HG02973 (cell line): ENCODE measurements at regions not wholly inside any gene's neighbourhood (a gene's known extent, or its start where the extent isn't known, plus 50 kb on each side); places are given as distances from the start of the nearest gene placed in this dataset.

Source experiments
- ATAC-seq: cut with Tn5 transposase; IDR thresholded peaks from one replicate; pipeline ENCODE4 v1.9.1; 2021; ENCODE audit warnings: moderate library complexity; ENCODE audit not compliant: unreplicated experiment

DNA sequence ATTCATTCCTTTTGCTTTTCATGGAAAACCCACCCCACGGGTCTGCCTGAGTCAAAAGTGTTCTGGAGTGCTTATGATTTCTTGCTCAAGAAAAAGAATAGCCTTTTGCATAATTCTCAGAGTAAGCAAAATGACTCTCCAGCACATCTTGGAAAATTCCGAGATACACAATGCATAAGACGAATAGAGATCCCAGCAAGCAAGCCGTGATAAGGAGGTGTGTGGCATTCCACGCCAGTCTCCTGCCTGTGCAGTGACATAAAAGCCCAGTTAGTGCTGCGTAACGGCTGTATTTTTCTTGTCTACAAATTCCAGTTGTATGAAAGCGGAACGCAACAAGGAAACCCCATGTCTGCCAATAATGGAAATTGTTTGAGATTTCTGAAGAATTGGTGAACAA is 237.9 kb upstream of the GATB start:
- ATAC-seq = no peak

DNA sequence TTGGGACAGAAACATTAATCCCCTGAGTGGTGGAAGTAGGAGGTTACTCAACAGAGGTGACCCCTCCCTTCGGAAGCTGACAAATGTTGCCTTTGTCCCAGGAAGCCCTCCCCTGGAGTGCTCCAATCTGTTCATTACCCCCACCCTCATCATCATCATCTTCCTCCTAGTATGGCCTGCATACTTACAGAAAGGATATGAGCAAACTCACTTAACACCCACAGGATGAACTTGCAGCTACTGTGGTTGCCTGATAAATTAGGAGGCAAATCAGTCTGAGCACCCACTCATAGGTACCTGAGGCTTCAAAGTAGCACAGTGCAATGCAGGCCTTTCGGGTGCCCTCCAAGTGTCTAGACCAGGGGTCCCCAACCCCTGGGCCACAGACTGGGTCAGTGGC is 236.7 kb upstream of the GATB start:
- no peak for ATAC-seq

DNA sequence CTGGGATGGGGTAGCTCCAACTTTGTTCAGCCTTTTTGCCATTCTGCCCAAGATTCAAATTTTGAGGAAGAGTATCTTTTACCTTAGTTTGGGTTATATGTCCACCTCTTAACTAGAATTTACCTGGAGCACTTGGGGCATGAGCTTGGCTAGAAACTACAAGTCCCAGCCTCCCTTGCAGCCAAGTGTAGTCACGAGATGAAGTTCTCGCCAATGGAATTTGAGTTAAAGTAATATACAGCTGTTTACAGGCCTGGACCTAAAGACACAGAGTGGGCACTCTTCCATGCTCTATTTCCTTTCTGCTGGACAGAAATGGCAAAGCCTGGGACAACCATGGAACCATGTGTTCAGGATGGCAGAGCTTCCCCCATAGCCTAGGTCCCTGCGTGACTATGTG is 233.6 kb upstream of the GATB start:
- no peak for ATAC-seq

DNA sequence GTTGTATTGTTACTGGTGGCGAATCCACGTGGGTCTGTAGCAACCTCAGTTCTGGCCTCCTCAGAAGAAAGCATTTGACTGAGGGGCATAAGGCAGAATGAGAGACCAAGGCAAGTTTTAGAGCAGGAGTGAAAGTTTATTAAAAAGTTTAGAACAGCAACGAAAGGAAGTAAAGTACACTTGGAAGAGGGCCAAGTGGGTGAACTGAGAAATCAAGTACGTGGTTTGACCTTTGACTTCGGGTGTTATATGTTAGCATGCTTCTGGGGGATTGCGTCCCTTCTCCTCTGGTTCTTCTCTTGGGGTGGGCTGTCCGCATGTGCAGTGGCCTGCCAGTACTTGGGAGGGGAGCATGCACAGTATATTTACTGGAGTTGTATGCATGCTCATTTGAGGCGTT is 232.7 kb upstream of the GATB start:
- no peak for ATAC-seq

DNA sequence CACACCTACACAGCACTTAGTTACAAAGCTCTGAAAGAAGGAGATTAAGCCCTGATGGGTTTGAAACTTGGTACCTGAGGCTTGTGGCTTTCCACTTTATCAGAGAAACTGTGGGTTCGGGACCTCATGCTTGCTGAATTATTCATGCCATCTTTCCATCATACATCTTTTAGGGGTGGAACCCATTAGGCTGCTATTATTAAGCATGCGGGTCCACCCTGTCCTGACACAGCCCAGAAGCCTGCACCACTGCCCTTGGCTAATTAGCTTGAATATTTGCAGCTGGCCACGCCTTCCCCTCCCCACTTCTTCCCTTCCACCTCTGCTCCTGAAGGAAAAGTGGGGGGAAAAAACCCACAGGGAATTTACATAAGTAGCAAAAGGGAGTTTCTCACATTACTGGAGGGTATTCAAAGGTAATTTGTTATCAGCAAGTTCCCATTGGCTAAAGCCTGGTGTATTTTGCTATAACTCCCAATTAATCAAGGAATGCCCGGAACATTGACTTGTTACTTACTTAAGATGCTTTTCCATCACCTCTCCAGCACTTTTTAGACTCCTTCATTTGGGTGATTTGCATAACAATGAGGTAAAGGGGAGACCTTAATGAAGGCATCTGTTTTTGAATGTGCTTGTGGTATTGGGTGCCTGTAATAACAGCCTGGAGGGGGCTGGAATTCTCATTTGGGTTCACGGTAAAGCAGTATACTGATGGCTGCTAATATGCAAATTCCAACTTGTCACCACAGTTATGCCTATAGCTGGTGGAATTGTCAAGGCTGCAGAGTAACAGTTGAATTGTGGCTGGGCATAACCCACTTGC is 231.7 kb upstream of the GATB start:
- ATAC-seq = no peak

DNA sequence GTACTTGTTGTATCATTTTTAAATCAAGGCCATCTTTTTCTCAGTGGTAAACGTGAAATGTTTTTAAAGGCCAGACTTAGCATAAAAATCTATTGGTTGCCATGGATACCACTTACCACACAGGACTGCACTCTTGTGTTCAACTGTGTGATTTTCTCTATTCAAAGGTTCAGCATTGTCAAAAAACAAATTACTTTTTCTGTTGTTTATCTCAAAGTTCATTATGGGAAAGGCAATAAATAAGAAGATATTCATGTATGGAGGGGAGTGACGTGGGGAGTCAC is 231.0 kb upstream of the GATB start:
- no peak for ATAC-seq

DNA sequence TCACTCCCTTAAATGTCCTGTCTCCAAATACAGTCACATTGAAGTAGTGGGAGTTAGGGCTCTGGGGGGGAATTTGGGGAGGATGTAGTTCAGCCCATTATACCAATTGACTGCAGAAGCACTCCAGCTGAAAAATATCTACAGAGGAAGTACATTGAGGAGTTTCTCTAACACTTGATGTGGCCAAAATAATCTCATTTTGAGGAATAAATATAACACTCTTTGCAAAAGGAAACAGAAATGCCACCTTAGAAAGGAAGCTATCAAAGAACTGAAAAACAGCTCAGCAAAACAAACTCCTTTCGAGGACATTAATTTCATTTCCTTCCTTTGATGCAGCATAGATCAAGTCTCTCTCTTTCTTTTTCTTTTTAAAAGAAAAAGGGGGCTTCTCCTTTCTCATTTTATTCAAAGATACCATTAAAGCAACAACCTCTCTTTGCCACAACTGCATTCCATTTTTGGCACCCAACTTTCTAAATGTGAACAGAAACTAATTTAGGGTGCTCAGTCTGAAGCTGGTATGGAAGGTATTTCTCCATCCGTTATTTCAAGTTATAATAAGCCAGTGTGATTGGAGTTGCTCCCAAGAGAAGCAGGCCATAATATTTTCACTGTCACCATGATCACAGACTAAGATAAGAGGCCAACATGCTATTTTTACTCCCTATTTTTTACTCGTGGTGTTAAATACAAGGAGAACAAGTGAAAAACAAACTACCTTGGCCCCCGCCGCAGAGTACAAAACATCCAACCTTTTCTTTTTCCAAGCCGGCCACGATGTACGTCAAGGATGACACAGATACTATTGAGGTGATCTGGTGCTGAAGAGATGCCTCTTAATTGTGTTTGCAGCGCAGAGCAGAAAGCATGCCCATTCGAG is 230.4 kb upstream of the GATB start:
- no peak for ATAC-seq

DNA sequence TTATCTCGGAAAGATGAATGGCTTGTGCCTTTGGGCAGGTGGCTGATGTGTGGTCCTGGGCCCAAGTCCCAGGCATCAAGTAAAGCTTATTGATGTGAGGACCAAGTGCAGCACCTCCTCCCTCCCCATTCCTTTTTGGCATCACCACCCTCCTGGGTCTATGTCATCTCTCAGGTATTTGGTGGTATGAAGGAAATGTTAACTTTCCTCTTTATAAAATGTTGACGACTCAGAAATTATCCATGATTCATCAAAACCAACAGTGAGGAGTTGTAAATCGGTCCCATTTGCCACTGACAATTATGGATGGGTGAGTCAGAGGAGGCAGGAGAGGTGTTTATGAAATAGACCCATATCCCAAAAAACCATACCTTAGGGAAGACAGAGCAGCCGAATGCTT is 229.4 kb upstream of the GATB start:
- no peak for ATAC-seq

DNA sequence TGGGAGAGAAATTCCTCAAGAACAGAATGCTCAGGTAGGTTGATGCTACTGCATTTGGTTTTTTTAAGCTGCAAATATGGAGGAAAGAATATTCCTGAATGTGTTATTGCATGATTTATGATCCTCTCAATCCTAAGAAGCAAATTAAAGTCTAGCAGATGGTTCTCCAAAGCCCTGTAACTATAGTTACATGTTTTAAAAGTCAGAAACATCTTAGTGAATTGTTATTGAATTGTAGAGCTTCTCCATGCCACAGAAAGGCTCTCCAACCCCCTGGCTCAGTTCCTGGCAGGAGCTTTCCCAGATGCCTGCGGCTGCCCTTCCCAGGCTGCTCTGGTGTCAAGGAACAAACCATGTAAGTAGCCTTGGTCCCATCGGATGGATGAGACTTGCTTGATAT is 227.8 kb upstream of the GATB start:
- ATAC-seq = no peak

DNA sequence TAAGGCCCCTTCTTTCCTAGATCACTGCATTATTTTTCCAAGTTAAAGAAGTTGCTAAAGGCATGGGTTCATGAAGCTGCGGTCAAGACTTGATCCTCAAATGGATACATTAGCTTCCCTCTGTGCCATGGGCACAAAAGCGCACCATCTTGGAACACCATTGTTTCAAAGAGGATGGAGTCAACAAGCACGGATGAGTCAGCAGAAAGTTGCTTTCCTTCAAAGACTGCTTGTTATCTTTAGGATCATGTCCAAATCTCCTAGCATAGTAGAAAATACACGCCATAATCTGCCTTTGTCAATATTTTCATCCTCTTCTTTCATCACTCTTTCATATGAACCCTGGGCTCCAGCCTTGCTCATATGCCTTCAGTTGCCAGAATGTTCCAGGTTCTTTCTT is 226.8 kb upstream of the GATB start:
- ATAC-seq = no peak

DNA sequence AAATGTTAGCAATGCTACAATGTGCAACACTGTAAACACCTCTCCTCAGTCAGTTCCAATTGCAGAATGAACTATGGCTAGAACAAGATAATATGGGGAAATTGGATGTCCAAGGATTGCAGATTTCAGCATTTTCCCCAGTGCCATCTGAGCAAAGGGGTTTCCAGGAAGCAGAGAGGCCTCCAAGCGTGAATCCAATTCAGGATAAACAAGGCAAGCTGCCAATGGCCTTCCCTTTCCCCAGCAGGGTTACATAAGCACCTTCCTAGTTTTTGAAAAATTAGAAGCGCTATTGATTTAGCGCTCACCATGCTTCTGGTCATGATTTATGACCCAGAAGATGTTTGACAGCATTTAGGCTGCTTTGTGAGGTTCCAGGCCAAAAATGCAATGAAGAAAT is 223.0 kb upstream of the GATB start:
- ATAC-seq = no peak

DNA sequence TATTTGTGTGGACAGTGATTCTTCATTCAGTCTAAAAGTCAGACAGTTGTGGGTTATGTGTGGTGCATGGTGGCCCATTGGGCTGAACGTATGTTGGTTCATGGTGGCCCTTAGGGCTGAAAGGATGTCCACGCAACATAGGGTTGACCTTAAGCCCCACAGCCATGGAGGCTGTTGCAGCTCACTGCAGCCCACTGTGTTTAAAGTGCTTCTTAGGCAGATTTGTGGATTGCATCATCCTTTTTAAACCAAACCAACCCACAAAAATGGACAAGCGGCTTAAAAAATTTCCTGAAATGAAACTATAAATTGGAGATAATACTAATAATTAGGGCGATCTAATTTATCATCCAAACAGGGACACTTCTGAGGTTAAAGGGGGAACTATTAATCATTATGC is 219.0 kb upstream of the GATB start:
- no peak for ATAC-seq

DNA sequence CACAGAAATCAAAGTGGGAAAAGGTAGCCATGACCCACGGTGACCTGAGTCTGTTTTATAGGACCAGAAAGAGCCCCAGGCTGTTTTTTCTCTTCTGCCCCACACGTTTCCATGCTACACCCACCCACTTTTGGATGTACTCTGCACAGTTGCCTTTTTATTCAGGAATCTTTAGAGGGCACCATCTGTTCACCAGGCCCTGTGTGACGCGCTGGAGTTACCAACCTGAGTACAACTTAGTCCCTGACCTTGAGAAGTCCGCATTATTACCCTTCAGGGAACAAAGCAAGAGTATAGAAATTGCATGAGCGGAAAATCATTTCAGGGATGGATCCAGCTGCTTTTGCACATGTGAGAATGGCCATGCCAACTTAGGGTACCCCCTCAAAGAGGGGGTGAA is 207.8 kb upstream of the GATB start:
- no peak for ATAC-seq

DNA sequence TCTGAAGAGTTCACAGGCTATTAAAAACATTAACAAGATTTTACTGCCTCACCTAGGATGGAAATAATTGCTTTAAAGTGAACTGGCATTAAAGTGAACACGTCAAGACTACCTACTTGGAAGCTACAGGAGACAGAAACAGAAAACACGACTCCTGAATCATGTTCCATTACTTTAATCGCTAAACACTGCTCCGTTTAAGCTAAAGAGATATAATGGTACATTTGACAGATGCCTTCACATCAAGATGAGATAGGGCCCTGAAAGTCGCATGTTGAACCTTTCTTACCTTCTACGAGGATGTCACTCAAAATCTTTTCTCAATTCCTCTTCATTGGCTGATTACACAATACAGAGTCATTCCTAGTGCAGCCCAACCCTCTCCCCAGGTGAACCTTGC is 206.3 kb upstream of the GATB start:
- no peak for ATAC-seq

DNA sequence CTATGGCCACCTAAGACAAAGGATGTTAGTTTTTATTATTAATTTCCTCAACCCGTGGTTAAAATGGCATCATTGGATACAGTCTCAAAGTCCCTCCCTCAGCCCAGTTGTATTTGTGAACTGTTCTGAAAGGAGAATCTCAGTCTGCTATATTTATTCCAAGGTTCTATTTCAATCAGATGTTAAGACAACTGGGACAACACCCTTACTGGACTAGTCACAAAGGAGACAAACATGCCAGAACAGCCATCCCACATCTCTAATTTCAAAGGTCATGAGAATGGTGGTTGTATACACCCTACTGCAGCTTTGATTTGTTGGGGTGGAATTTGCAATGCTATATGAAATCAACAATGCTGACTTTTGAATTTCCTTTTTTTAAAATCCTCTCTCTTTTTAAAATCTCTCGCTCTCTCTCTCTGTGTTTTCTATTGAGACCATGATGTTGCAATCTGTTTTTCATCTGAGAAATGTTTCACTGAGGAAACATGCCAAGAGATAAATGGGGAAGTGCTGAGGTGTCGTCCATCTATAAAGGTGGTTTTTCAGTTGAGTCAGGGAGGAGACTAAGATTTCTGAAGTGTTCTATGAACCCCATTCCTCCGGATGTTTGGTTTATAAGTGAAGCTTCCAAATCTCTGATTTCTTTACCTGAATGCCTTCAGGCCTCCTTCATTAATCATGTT is 201.5 kb upstream of the GATB start:
- ATAC-seq = no peak

DNA sequence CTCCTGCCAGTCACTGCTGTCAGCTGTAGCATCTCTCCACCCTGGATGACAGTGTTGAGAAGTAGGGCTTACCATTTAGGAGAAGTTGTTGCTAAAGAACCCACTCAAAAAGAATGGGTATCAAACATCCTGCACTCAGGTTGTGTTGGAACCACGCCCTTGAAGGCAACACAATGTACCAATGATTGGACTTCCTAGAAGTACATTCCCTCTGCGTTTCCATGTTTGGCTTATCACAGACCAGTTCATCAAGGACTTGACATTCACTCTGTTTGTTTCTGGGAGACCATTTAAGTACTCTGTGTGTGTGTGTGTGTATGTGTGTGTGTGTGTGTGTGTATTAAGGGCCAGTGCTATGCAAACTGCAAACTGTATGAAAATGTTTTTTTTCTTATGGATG is 200.6 kb upstream of the GATB start:
- no peak for ATAC-seq

DNA sequence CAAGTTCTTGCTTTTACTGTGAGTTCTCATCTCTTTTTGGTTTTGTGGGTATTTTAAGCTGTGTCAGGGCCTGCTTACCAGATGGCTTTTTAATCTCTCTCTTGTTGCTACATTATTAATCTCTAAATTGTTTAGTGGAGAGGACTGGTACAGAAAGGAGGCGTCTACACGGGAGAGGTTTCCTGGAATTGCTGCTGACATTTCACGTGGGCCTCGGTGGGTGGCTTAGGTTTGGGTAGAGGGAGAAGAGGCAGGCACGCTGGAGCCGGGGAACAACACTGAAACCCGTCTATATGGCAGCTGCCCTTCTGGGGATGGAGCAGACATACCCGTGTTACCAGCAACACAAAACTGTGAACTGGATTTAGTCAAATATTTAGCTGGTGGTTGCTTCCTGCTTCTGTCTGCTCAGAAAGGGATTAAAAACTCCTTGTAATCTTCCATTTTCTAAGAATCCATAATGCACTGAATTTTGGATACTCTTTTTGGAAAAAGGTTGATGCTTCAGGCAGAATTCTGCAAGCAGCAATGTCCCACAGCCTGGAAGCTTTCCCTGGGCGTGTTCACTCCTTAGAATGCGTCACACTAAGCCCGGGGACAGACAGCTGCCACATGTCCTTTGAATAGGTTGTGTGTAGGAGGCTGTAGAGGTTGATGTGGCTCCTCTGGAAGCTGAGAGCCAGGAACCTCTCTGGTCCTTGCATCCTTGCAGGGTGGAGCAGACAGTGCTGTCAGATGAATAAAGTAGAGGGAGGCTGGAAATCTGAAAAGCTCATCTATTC is 199.8 kb upstream of the GATB start:
- ATAC-seq = no peak

DNA sequence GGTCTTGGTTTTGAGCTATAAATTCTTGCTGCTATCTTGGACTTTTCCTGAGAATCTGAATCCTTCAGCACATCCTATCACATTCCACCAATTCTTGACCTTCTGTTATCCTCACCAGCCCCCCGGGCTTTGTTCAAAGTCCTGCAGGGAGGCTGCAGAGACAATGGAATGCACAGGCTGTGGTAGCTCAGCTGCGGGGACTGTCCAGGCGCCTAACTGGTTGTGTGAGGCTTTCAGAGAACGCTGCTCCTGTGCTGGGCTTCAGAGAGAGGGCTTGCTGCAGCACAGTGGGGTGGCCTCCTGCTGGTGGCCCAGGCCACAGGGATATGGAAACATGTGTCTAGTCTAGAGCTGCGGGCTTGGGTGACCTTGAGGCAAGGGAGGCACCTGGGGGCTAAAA is 196.3 kb upstream of the GATB start:
- no peak for ATAC-seq

DNA sequence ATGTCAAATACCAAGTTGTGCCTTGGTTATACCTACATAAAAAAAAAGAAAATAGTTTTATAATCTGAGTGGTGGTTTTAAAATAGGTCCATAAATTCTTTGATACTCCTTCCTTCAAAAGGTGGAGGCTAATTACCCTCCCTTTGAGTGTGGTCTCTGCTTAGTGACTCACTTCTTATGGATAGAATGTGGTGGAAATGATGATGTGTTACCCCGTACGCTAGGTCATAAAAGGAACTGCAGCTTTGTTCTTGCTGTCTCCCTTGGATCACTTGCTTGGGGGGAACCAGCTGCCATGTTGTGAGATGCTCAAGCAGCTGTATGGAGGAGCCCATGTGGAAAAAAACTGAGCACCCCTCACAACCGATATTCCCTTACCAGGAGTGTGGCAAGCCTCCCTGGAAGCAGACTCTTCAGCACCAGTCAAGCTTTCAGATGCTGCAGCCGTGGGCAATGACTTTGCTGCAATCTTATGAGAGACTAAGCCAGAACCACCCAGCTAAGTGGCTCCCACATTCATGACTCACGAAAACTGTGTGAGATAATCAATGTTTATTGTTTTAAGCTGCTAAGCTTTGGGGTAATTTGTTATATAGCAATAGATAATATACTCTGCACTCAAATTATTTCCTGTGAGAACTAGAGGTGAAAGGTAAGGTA is 195.0 kb upstream of the GATB start:
- no peak for ATAC-seq

DNA sequence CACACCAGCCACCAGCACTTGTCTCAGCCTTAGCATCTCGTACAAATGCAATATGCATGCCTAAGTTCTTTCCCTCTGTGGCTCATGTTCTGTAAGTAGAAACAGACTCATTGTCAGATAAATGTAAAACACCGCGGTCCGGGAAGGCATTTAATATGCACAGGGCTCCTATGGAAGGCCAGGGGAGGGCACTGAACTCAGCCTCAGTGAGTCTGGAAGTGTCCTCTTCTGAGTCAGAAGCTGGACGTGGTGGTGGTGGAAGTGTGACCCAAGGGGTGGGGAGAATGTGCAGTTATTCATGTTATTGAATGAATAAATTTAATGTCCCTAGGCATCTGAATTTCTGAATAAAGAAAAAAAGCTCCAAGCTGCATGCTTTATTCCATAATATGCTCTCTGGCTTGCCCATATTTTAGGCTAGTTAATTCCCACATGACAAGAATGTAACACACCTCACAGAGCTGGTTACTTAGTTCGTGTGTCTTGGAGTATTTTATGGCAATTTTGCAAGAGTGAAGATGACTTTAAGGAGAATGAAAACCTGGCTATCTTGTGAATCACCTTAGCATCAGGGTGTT is 193.1 kb upstream of the GATB start:
- no peak for ATAC-seq
